Hepatocyte (in vitro differentiated cells): ENCODE measurements at regions not wholly inside any gene's neighbourhood (a gene's known extent, or its start where the extent isn't known, plus 50 kb on each side); places are given as distances from the start of the nearest gene placed in this dataset.

Experiments used
- DNase-seq: peaks from one replicate; pipeline ENCODE4 v3.0.0-alpha.2; 2016; ENCODE audit warnings: low spot score
- H2AFZ ChIP-seq: fragments of 200-600 bp; sonication (generic); 2 replicates; pipeline ENCODE4 v1.6.0; 2016; ENCODE audit warnings: antibody characterized with exemption, mild to moderate bottlenecking
- H3K27ac ChIP-seq: fragments of 200-600 bp; sonication (generic); 2 replicates; pipeline ENCODE4 v1.5.1; 2016; ENCODE audit warnings: mild to moderate bottlenecking
- H3K27me3 ChIP-seq: fragments of 200-600 bp; sonication (generic); 2 replicates; pipeline ENCODE4 v1.6.1; 2016
- H3K36me3 ChIP-seq: fragments of 200-600 bp; sonication (generic); replicated peaks from 2 replicates; pipeline ENCODE4 v1.5.1; 2016; ENCODE audit warnings: low read depth; ENCODE audit not compliant: insufficient read depth
- H3K4me1 ChIP-seq: fragments of 200-600 bp; sonication (generic); 2 replicates; pipeline ENCODE4 v1.5.1; 2016; ENCODE audit warnings: mild to moderate bottlenecking, moderate library complexity; ENCODE audit not compliant: insufficient read depth
- H3K4me2 ChIP-seq: fragments of 200-600 bp; sonication (generic); 2 replicates; pipeline ENCODE4 v1.6.0; 2016
- H3K4me3 ChIP-seq: fragments of 200-600 bp; sonication (generic); 2 replicates; pipeline ENCODE4 v1.5.1; 2016; ENCODE audit warnings: mild to moderate bottlenecking
- H3K79me2 ChIP-seq: fragments of 200-600 bp; sonication (generic); 2 replicates; pipeline ENCODE4 v1.6.0; 2017; ENCODE audit warnings: mild to moderate bottlenecking
- H3K9me2 ChIP-seq: fragments of 200-600 bp; sonication (generic); replicated peaks from 2 replicates; pipeline ENCODE4 v1.6.0; 2017; ENCODE audit warnings: mild to moderate bottlenecking; ENCODE audit not compliant: insufficient read depth
- H3K9me3 ChIP-seq: fragments of 200-600 bp; sonication (generic); 2 replicates; pipeline ENCODE4 v1.5.1; 2016; ENCODE audit warnings: low read depth, mild to moderate bottlenecking
- H4K20me1 ChIP-seq: fragments of 200-600 bp; sonication (generic); 2 replicates; pipeline ENCODE4 v1.6.0; 2016; ENCODE audit warnings: mild to moderate bottlenecking; ENCODE audit not compliant: insufficient read depth, poor library complexity, severe bottlenecking
- EZH2 ChIP-seq: fragments of 200-600 bp; sonication (generic); IDR thresholded peaks from 2 replicates; pipeline ENCODE4 v1.6.1; 2016; ENCODE audit warnings: antibody characterized with exemption, mild to moderate bottlenecking, borderline replicate concordance
- EZH2phosphoT487 ChIP-seq: fragments of 200-600 bp; sonication (generic); IDR thresholded peaks from one replicate; pipeline ENCODE4 v1.6.1; 2018; ENCODE audit warnings: antibody characterized with exemption, mild to moderate bottlenecking, low read depth, moderate library complexity; ENCODE audit not compliant: unreplicated experiment, severe bottlenecking
- WGBS: methylation state at CpG from one replicate; pipeline ENCODE4 v1.1.6; 2016; ENCODE audit warnings: low lambda C conversion rate; ENCODE audit errors: missing lambda C conversion rate; 5-methylcytosine and 5-hydroxymethylcytosine counted together
- TF ChIP-seq, protein P1 (sequence below): fragments of 200-600 bp; sonication (generic); IDR thresholded peaks from 2 replicates; pipeline ENCODE4 v1.5.1; 2016; ENCODE audit warnings: antibody characterized with exemption, mild to moderate bottlenecking; ENCODE audit not compliant: poor library complexity

DNA sequence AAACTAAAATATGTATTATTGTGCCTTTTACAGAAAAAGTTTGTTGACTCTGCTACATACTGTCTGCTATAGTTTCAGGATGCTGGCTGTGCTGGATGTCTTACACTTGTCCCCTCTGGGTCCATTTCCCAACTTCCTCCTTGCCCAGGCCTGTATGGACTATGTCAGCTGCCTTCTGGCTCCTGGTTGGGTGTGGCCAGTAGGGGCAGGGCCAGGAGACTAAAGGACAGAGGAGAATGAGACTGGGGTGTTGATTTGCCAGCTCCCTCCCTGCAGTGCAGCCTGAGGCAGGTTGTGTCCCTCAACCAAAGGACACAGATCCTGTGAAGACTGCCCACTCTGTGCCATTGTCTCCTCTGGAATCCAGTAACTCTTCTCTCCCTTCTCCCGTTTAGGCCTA lies 90.6 kb upstream of the UBE2E2 start:
- no peak overlapping the region for H2AFZ ChIP-seq

DNA sequence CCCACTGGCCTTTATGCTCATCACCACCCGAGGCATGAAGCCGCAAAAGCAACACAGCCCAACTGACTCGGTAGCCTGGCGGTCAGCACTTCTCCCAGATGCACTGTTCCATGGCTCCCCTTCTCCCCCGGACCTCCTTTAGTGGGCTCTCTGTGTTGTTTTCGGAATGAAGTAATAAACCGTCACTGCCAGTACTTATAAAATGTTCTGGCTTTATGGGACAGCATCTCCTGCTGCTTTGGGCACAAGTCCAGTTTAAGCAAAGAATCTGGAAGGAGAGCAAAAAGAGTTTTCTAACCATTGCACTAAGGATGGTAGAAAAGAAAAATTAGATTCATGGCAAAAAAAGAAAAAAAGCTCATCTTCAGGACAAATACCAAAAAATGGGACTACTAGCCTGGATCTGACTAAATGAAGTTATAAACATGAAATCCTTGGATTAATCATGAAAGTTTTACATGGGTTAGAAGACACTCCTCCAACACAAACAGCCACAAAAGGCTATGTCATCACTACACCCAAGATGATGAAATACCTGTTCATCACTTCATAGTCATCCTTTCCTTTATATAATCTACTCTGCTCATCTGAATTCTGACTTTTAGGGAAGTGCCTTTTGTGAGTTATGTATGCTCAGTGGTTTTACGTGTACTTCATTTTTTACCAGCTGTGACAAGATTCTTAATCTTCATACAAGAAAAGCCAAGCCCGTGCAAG lies 89.5 kb upstream of the UBE2E2 start:
- peak; percentile 15 for DNase-seq

More for the DNA sequence above, 90.6 kb upstream of the UBE2E2 start:
- Histone ChIP-seq H3K9me2 (no peaks in the 10 kb centered on the region), H3K79me2 (no peaks in the 10 kb centered on the region), H4K20me1 (no peaks in the 10 kb centered on the region), H3K36me3 (no peaks in the 10 kb centered on the region), H3K27ac (no peak overlapping the region), H3K4me3 (no peak overlapping the region), H3K4me2 (no peak overlapping the region), H3K9me3 (no peaks in the 10 kb centered on the region), H3K27me3 (no peaks in the 10 kb centered on the region), H3K4me1 (no peaks in the 10 kb centered on the region)
- TF ChIP-seq EZH2 (no peak), EZH2phosphoT487 (no peak)
- TF ChIP-seq, protein P1, sequence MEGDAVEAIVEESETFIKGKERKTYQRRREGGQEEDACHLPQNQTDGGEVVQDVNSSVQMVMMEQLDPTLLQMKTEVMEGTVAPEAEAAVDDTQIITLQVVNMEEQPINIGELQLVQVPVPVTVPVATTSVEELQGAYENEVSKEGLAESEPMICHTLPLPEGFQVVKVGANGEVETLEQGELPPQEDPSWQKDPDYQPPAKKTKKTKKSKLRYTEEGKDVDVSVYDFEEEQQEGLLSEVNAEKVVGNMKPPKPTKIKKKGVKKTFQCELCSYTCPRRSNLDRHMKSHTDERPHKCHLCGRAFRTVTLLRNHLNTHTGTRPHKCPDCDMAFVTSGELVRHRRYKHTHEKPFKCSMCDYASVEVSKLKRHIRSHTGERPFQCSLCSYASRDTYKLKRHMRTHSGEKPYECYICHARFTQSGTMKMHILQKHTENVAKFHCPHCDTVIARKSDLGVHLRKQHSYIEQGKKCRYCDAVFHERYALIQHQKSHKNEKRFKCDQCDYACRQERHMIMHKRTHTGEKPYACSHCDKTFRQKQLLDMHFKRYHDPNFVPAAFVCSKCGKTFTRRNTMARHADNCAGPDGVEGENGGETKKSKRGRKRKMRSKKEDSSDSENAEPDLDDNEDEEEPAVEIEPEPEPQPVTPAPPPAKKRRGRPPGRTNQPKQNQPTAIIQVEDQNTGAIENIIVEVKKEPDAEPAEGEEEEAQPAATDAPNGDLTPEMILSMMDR, result no peak
- WGBS, result 70% methylated on average over 1 of the region's 1 CpG
- DNase-seq, result no peak

DNA sequence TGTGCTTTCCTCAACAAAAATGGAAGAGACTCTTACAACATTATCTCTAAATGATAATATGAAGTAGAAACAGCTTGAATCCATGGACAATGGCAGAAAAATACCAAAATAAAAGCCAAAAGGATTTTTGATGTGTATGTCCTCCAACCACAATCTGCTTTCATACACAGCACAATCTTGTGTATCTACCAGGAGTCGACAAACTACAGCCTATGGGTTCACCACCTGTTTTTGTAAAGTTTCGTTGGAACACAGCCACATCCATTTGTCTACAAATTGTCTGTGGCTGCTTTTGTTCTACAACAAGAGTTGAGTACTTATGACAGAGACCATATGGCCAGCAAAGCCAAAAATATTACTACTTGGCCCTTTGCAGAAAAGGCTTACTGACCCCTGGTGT lies 88.7 kb upstream of the UBE2E2 start:
- no peak overlapping the region for H3K4me2 ChIP-seq
- H3K9me2 ChIP-seq, result no peaks in the 10 kb centered on the region
- H3K4me1 ChIP-seq, result no peaks in the 10 kb centered on the region
- H3K9me3 ChIP-seq, result no peaks in the 10 kb centered on the region
- no peaks in the 10 kb centered on the region for H4K20me1 ChIP-seq
- H2AFZ ChIP-seq, result no peak overlapping the region
- H3K27ac ChIP-seq, result no peak overlapping the region
- TF ChIP-seq, protein P1, result no peak
- TF ChIP-seq EZH2 (no peak), EZH2phosphoT487 (no peak)
- no peak for DNase-seq
- H3K4me3 ChIP-seq, result no peak overlapping the region
- 86% methylated on average over 2 of the region's 2 CpGs for WGBS
- H3K27me3 ChIP-seq, result no peaks in the 10 kb centered on the region
- H3K36me3 ChIP-seq, result no peaks in the 10 kb centered on the region
- H3K79me2 ChIP-seq, result no peaks in the 10 kb centered on the region

More for the DNA sequence above, 89.5 kb upstream of the UBE2E2 start:
- Histone ChIP-seq H3K27me3 (no peaks in the 10 kb centered on the region), H3K36me3 (no peaks in the 10 kb centered on the region), H4K20me1 (no peaks in the 10 kb centered on the region), H3K9me3 (no peaks in the 10 kb centered on the region), H3K79me2 (no peaks in the 10 kb centered on the region), H3K27ac (no peak overlapping the region), H3K4me2 (no peak overlapping the region), H2AFZ (no peak overlapping the region), H3K4me1 (no peaks in the 10 kb centered on the region), H3K9me2 (no peaks in the 10 kb centered on the region), H3K4me3 (no peak overlapping the region)
- TF ChIP-seq, protein P1, result no peak
- TF ChIP-seq EZH2 (no peak), EZH2phosphoT487 (no peak)
- WGBS, result 61% methylated on average over 9 of the region's 9 CpGs
